ENCODE measurements at regions not wholly inside any gene's neighbourhood (a gene's known extent, or its start where the extent isn't known, plus 50 kb on each side); places are given as distances from the start of the nearest gene placed in this dataset.
"Not testable (repeated sequence)": the region's sequence is repeated elsewhere in the genome, so short reads cannot be mapped to it uniquely, and the experiment has no call there.

DNA sequence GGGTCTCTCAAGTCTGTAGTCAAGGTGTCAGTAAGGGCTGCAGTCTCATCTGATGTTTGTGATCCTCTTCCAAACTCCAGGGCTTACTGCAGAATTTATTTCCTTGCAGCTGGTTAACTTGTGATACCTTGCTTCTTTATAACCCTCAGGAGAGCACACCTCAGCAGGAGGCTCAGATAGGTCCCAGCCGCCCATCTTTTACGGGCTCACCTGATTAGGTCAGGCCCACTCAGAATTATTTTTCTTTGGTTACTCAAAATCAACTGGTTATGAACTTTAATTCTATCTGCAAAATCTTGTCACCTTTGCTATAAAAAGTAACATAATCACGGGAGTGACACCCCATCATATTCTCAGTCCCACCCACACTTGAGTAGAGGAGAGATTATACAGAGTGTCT lies 99.9 kb upstream of the BEND4 start:
- 82 to 95% (median 87%) methylated on average over 3 of the region's 3 CpGs for WGBS, 5 donors
- Histone ChIP-seq H3K27ac (no peak overlapping the region), H3K4me1 (no peaks in the 10 kb centered on the region), H3K9me3 (no peaks in the 10 kb centered on the region), H3K4me3 (no peak overlapping the region), H3K27me3 (peaks cover 0 to 2% (median 0%) of the 10 kb centered on the region in 3 donors), H3K36me3 (no peaks in the 10 kb centered on the region)
- DNase-seq = no peak
- intact Hi-C loops (cut with DNase I; ENCODE audit: low total_unique reads) = no loop called here
- TF ChIP-seq POLR2A (IDR thresholded peaks at IDR 0.05) = no peak
- no peak for TF ChIP-seq EP300 (IDR thresholded peaks at IDR 0.05)
- TF ChIP-seq POLR2AphosphoS5 (IDR thresholded peaks at IDR 0.05) = no peak

DNA sequence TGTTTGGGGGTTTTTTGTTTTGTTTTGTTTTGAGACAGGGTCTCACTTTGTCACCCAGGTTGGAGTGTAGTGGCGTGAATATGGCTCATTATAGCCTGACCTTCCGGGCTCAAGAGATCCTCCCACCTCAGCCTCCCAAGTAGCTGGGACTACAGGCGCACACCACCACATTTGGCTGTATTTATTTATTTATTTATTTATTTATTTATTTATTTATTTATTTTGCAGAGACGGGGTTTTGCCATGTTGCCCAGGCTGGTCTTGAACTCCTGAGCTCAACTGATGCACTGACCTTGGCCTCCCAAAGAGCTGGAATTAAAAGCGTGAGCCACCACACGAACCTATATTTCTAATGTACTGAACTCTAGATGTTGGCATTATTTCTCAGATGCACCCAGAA lies 105.2 kb upstream of the BEND4 start:
- intact Hi-C loops (cut with DNase I; ENCODE audit: low total_unique reads); H3K36me3 ChIP-seq; H3K4me1 ChIP-seq; H3K4me3 ChIP-seq; H3K9me3 ChIP-seq; H3K27ac ChIP-seq; H3K27me3 ChIP-seq; DNase-seq: not testable (repeated sequence)
- 89 to 97% (median 94%) methylated on average over 6 of the region's 6 CpGs for WGBS, 5 donors

DNA sequence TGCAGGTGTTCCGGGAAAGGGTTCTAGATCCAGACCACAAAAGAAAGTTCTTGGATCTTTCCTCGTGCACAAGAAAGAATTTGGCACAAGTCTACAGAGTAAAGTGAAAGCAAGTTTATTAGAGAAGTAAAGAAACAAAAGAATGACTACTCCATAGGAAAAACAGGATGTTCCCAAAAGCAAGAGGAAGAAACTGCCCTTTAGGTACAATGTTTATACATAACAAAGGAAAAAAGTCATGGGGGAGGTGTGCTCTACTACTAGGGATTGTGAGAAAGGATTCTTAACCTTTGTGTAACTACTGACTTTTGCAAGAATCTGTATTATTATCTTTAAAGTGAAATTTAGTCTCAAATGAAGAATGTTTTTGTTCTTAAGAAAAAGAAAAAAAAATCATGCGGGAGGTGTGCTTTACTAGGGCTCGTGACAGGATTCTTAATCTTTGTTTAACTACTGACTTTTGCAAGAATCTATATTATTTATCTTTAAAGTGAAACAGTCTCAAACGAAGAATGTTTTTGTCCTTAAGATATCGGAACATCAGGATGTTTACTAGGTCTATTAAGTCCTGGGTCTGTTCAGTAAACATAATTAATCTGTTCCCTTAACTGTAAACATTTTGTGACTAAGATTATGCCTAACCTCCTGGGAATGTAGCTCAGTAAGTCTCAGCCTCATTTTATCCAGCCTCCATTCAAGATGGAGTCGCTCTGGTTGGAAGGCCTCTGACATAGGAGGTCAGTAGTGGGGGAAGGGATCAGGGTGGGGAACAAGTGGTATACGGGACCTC lies 110.4 kb upstream of the BEND4 start:
- intact Hi-C loops (cut with DNase I; ENCODE audit: low total_unique reads) = no loop called here
- Histone ChIP-seq H3K9me3 (peaks cover 0 to 7% (median 0%) of the 10 kb centered on the region in 4 donors), H3K36me3 (no peaks in the 10 kb centered on the region), H3K4me1 (no peaks in the 10 kb centered on the region), H3K27me3 (no peaks in the 10 kb centered on the region), H3K4me3 (no peak overlapping the region), H3K27ac (no peak overlapping the region)
- DNase-seq = no peak
- 44 to 53% (median 44%) methylated on average over 8 of the region's 8 CpGs for WGBS, 5 donors
- TF ChIP-seq, protein P1, sequence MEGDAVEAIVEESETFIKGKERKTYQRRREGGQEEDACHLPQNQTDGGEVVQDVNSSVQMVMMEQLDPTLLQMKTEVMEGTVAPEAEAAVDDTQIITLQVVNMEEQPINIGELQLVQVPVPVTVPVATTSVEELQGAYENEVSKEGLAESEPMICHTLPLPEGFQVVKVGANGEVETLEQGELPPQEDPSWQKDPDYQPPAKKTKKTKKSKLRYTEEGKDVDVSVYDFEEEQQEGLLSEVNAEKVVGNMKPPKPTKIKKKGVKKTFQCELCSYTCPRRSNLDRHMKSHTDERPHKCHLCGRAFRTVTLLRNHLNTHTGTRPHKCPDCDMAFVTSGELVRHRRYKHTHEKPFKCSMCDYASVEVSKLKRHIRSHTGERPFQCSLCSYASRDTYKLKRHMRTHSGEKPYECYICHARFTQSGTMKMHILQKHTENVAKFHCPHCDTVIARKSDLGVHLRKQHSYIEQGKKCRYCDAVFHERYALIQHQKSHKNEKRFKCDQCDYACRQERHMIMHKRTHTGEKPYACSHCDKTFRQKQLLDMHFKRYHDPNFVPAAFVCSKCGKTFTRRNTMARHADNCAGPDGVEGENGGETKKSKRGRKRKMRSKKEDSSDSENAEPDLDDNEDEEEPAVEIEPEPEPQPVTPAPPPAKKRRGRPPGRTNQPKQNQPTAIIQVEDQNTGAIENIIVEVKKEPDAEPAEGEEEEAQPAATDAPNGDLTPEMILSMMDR (IDR thresholded peaks at IDR 0.05) = no peak
- TF ChIP-seq EP300 (IDR thresholded peaks at IDR 0.05) (no peak), POLR2AphosphoS5 (IDR thresholded peaks at IDR 0.05) (no peak), POLR2A (IDR thresholded peaks at IDR 0.05) (no peak)

DNA sequence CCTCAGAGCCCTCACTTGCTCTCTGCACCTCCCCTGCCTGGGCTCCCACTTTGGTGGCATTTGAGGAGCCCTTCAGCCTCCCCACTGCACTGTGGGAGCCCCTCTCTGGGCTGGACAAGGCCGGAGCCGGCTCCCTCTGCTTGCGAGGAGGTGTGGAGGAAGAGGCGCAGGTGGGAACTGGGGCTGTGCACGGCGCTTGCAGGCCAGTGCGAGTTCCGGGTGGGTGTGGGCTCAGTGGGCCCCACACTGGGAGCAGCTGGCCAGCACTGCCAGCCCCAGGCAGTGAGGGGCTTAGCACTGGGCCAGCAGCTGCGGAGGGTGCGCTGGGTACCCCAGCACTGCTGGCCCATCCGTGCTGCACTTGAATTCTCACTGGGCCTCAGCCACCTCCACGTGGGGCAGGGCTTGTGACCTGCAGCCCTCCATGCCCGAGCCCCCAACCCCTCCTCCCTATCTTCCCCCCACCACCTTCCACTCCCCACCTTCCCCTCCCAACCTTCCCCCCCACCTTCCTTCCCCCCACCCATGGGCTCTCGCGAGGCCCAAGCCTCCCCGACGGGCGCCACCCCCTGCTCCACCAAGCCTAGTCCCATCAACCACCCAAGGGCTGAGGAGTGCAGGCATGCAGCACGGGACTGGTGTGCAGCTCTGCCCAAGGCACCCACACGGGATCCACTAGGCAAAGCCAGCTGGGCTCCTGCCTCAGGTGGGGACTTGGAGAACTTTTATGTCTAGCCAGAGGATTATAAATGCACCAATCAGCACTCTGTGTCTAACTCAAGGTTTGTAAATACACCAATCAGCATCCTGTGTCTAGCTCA lies 113.5 kb upstream of the BEND4 start:
- no peaks in the 10 kb centered on the region for H3K36me3 ChIP-seq
- H3K27ac ChIP-seq = no peak overlapping the region
- intact Hi-C loops (cut with DNase I; ENCODE audit: low total_unique reads) = no loop called here
- WGBS, 5 donors = 89 to 97% (median 92%) methylated on average over 10 to 20 of the region's 20 CpGs
- H3K27me3 ChIP-seq = no peaks in the 10 kb centered on the region
- H3K4me1 ChIP-seq = no peaks in the 10 kb centered on the region
- DNase-seq = no peak
- no peak overlapping the region for H3K4me3 ChIP-seq
- TF ChIP-seq POLR2AphosphoS5 (IDR thresholded peaks at IDR 0.05) = no peak
- no peak for TF ChIP-seq EP300 (IDR thresholded peaks at IDR 0.05)
- TF ChIP-seq, protein P1 (IDR thresholded peaks at IDR 0.05) = no peak
- TF ChIP-seq POLR2A (IDR thresholded peaks at IDR 0.05) = no peak
- H3K9me3 ChIP-seq = peaks cover 0 to 7% (median 0%) of the 10 kb centered on the region in 4 donors

DNA sequence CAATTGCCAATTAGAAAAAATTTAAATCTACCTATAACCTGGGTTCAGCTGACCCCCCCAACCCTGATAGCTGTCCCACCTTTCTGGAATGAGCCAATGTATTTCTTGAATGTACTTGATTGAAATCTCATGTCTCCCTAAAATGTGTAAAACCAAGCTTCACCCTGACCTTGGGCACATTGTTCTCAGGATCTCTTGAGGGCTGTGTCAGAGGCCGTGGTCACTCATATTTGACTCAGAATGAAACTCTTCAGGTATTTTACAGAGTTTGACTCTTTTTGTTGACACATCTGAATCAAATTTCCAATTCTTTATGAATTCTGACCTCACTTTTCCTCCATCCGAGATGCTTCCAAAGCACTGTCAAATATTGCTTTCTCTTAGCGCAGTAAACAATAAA lies 115.3 kb upstream of the BEND4 start:
- Histone ChIP-seq H3K4me1 (no peaks in the 10 kb centered on the region), H3K27ac (no peak overlapping the region), H3K4me3 (no peak overlapping the region), H3K9me3 (peaks cover 0 to 7% (median 0%) of the 10 kb centered on the region in 4 donors), H3K27me3 (no peaks in the 10 kb centered on the region), H3K36me3 (no peaks in the 10 kb centered on the region)
- 89 to 94% (median 92%) methylated on average over 3 of the region's 3 CpGs for WGBS, 5 donors
- TF ChIP-seq POLR2AphosphoS5 (IDR thresholded peaks at IDR 0.05) = no peak
- TF ChIP-seq, protein P1 (IDR thresholded peaks at IDR 0.05) = no peak
- TF ChIP-seq POLR2A (IDR thresholded peaks at IDR 0.05) = no peak
- no peak for TF ChIP-seq EP300 (IDR thresholded peaks at IDR 0.05)
- DNase-seq = no peak
- intact Hi-C loops (cut with DNase I; ENCODE audit: low total_unique reads) = no loop called here
